ENCODE measurements at regions not wholly inside any gene's neighbourhood (a gene's known extent, or its start where the extent isn't known, plus 50 kb on each side); places are given as distances from the start of the nearest gene placed in this dataset.
"Not testable (repeated sequence)": the region's sequence is repeated elsewhere in the genome, so short reads cannot be mapped to it uniquely, and the experiment has no call there.

- H3K27ac Mint-ChIP-seq, result no peak overlapping the region
- H3K36me3 Mint-ChIP-seq (ENCODE audit: insufficient read depth), result no peaks in the 10 kb centered on the region
- H3K27me3 Mint-ChIP-seq, result no peaks in the 10 kb centered on the region
- no peak for TF ChIP-seq CTCF (IDR thresholded peaks at IDR 0.05; ENCODE audit: unreplicated experiment)
- DNase-seq (ENCODE audit: low spot score, unreplicated experiment), result no peak
- peaks cover 15% of the 10 kb centered on the region for H3K9me3 Mint-ChIP-seq (ENCODE audit: low read depth)
- H3K4me1 Mint-ChIP-seq (ENCODE audit: low read depth), result peaks cover 19% of the 10 kb centered on the region
- H3K4me3 Mint-ChIP-seq (ENCODE audit: low read depth), result no peak overlapping the region
Observed at GRCh38 chr12:14216405-14217294, 148.8 kb upstream of the ATF7IP start.

- peaks cover 15% of the 10 kb centered on the region for H3K9me3 Mint-ChIP-seq (ENCODE audit: low read depth)
- peaks cover under 1% of the 10 kb centered on the region for H3K4me1 Mint-ChIP-seq (ENCODE audit: low read depth)
- no peak overlapping the region for H3K4me3 Mint-ChIP-seq (ENCODE audit: low read depth)
- no peak for TF ChIP-seq CTCF (IDR thresholded peaks at IDR 0.05; ENCODE audit: unreplicated experiment)
- no peak for DNase-seq (ENCODE audit: low spot score, unreplicated experiment)
- H3K27ac Mint-ChIP-seq, result no peak overlapping the region
- H3K27me3 Mint-ChIP-seq, result no peaks in the 10 kb centered on the region
- no peaks in the 10 kb centered on the region for H3K36me3 Mint-ChIP-seq (ENCODE audit: insufficient read depth)
Observed at GRCh38 chr12:14219156-14219555, 146.3 kb upstream of the ATF7IP start.

- not testable (repeated sequence) for H3K27ac Mint-ChIP-seq; H3K36me3 Mint-ChIP-seq (ENCODE audit: insufficient read depth); H3K4me3 Mint-ChIP-seq (ENCODE audit: low read depth); DNase-seq (ENCODE audit: low spot score, unreplicated experiment); H3K4me1 Mint-ChIP-seq (ENCODE audit: low read depth); H3K27me3 Mint-ChIP-seq
- peaks cover 15% of the 10 kb centered on the region for H3K9me3 Mint-ChIP-seq (ENCODE audit: low read depth)
Observed at GRCh38 chr12:14219670-14220069, 145.8 kb upstream of the ATF7IP start.

GRCh38 chr12:14225064-14225463 lies 140.4 kb upstream of the ATF7IP start:
- TF ChIP-seq CTCF (IDR thresholded peaks at IDR 0.05; ENCODE audit: unreplicated experiment), result no peak
- no peak for DNase-seq (ENCODE audit: low spot score, unreplicated experiment)
- H3K9me3 Mint-ChIP-seq (ENCODE audit: low read depth), result peaks cover 17% of the 10 kb centered on the region
- no peak overlapping the region for H3K4me3 Mint-ChIP-seq (ENCODE audit: low read depth)
- H3K36me3 Mint-ChIP-seq (ENCODE audit: insufficient read depth), result peaks cover 1% of the 10 kb centered on the region
- H3K4me1 Mint-ChIP-seq (ENCODE audit: low read depth), result no peaks in the 10 kb centered on the region
- H3K27me3 Mint-ChIP-seq, result no peaks in the 10 kb centered on the region
- no peak overlapping the region for H3K27ac Mint-ChIP-seq

- not testable (repeated sequence) for DNase-seq (ENCODE audit: low spot score, unreplicated experiment); H3K27me3 Mint-ChIP-seq; H3K4me3 Mint-ChIP-seq (ENCODE audit: low read depth); H3K36me3 Mint-ChIP-seq (ENCODE audit: insufficient read depth); H3K27ac Mint-ChIP-seq
- H3K9me3 Mint-ChIP-seq (ENCODE audit: low read depth), result peaks cover 17% of the 10 kb centered on the region
- peaks cover 12% of the 10 kb centered on the region for H3K4me1 Mint-ChIP-seq (ENCODE audit: low read depth)
Observed at GRCh38 chr12:14235176-14235575, 130.3 kb upstream of the ATF7IP start.

GRCh38 chr12:14236641-14237040 lies 128.8 kb upstream of the ATF7IP start:
- not testable (repeated sequence) for H3K27ac Mint-ChIP-seq; H3K4me3 Mint-ChIP-seq (ENCODE audit: low read depth); H3K27me3 Mint-ChIP-seq; DNase-seq (ENCODE audit: low spot score, unreplicated experiment); H3K9me3 Mint-ChIP-seq (ENCODE audit: low read depth); H3K36me3 Mint-ChIP-seq (ENCODE audit: insufficient read depth)
- peaks cover 18% of the 10 kb centered on the region for H3K4me1 Mint-ChIP-seq (ENCODE audit: low read depth)

Data from progenitor cell of endocrine pancreas (in vitro differentiated cells).